Panc1 (cell line): ENCODE measurements at regions not wholly inside any gene's neighbourhood (a gene's known extent, or its start where the extent isn't known, plus 50 kb on each side); places are given as distances from the start of the nearest gene placed in this dataset.
"Not testable (repeated sequence)": the region's sequence is repeated elsewhere in the genome, so short reads cannot be mapped to it uniquely, and the experiment has no call there.

ENCODE experiments used
- ATAC-seq: fragments of 200-7000 bp; cut with Tn5 transposase; 2 replicates; pipeline ENCODE4 v1.9.1; 2020; ENCODE audit warnings: mild to moderate bottlenecking, moderate library complexity
- BruUV-seq: library from RNA; stranded (reverse); fragments of 400-500 nt; replicated peaks from 2 replicates; lab custom pipeline; 2021; lab: Mats Ljungman, UMichigan
- CTCF ChIA-PET: fragments of 300-600 bp; sonication (Branson Sonifier 250); formaldehyde crosslinking; loops from one replicate; lab custom pipeline; 2022; ENCODE audit warnings: antibody characterized with exemption; lab: Charles Lee
- POLR2A ChIA-PET: fragments of 300-600 bp; sonication (Branson Sonifier 250); formaldehyde crosslinking; loops from one replicate; lab custom pipeline; 2022; ENCODE audit warnings: antibody characterized with exemption; lab: Charles Lee
- DNase-seq: peaks from one replicate; pipeline ENCODE4 v3.0.0-alpha.2; 2010; ENCODE audit warnings: low read depth, low spot score
- H3K27ac ChIP-seq: 2 replicates; pipeline ENCODE4 v1.5.1; 2011; ENCODE audit warnings: mild to moderate bottlenecking, low read length, inconsistent platforms
- H3K27me3 ChIP-seq: fragments of 200-500 bp; sonication (Bioruptor generic); 2 replicates; pipeline ENCODE4 v1.6.0; 2014; ENCODE audit warnings: low read length, inconsistent platforms; ENCODE audit not compliant: control insufficient read depth, insufficient read depth
- H3K36me3 ChIP-seq: fragments of 200-500 bp; sonication (Bioruptor generic); 2 replicates; pipeline ENCODE4 v1.5.1; 2014; ENCODE audit warnings: inconsistent platforms, mild to moderate bottlenecking, low read length, moderate library complexity; ENCODE audit not compliant: control insufficient read depth, insufficient read depth
- H3K4me1 ChIP-seq: 2 replicates; pipeline ENCODE4 v1.5.1; 2011; ENCODE audit warnings: inconsistent platforms, mild to moderate bottlenecking, low read length, moderate library complexity; ENCODE audit not compliant: control insufficient read depth, insufficient read depth
- H3K4me3 ChIP-seq, 2 experiments: 2 replicates each; pipeline ENCODE4 v1.5.1; 2011 to 2012; ENCODE audit warnings: low read depth in 2 of 2, low read length in 2 of 2, mild to moderate bottlenecking in 2 of 2, inconsistent platforms in 1 of 2, moderate library complexity in 1 of 2
- H3K9me3 ChIP-seq: fragments of 200-500 bp; sonication (Bioruptor generic); 2 replicates; pipeline ENCODE4 v1.5.1; 2014; ENCODE audit warnings: low read depth, mild to moderate bottlenecking, inconsistent platforms, low read length, moderate library complexity; ENCODE audit not compliant: control insufficient read depth, insufficient read depth
- CTCF ChIP-seq: fragments of 450-650 bp; IDR thresholded peaks from 2 replicates; pipeline ENCODE4 v1.5.1; 2017; ENCODE audit warnings: mild to moderate bottlenecking
- POLR2AphosphoS5 ChIP-seq: IDR thresholded peaks from 2 replicates; pipeline ENCODE4 v1.6.1; 2012; ENCODE audit warnings: mild to moderate bottlenecking, low read depth, low read length, moderate library complexity
- REST ChIP-seq, 2 experiments: IDR thresholded peaks; 2 replicates each; pipeline ENCODE4 v1.6.1; 2011 to 2012; ENCODE audit warnings: low read depth in 2 of 2, control low read depth in 1 of 2, low read length in 1 of 2, mild to moderate bottlenecking in 1 of 2, moderate library complexity in 1 of 2; ENCODE audit not compliant: insufficient read depth in 1 of 2
- SIN3A ChIP-seq: IDR thresholded peaks from 2 replicates; pipeline ENCODE4 v1.6.1; 2012; ENCODE audit warnings: low read depth, mild to moderate bottlenecking, low read length, moderate library complexity, borderline replicate concordance; ENCODE audit not compliant: insufficient read depth
- TCF7L2 ChIP-seq: IDR thresholded peaks from 2 replicates; pipeline ENCODE4 v1.6.1; 2011; ENCODE audit warnings: mild to moderate bottlenecking, low read depth, low read length, inconsistent platforms
- in situ Hi-C: cut with HindIII; loops from 2 replicates; pipeline ENCODE4 v1.10.0; 2016; ENCODE audit warnings: low sequenced_read_pairs, low pct_unique_long_range_greater_than_20kb
- intact Hi-C: fragments of 100-400 bp; cut with micrococcal nuclease; formaldehyde crosslinking; loops from one replicate; pipeline ENCODE4 v1.10.0; 2022; ENCODE audit not compliant: unreplicated experiment

- CTCF ChIA-PET = interaction anchor here (0.6 kb wide), 1 partner anchor 111 kb away, joined by 9 read pairs; no protein-coding TSS in a partner anchor
Observed at GRCh38 chr2:234701421-234701820, 204.5 kb upstream of the ARL4C start.

GRCh38 chr2:234699456-234699855, 202.6 kb upstream of the ARL4C start:
- no TSS peak for BruUV-seq
- TF ChIP-seq TCF7L2 (no peak), REST (IDR thresholded peaks at IDR 0.05; ENCODE audit: insufficient read depth in 1 of 2, low read depth in 2 of 2, low read length in 1 of 2) (no peak), CTCF (no peak)
- Histone ChIP-seq H3K4me1 (no peaks in the 10 kb centered on the region), H3K4me3 (no peak overlapping the region), H3K27ac (no peak overlapping the region), H3K9me3 (peaks cover 8% of the 10 kb centered on the region; the same call in 1 of the 2 replicates), H3K36me3 (no peaks in the 10 kb centered on the region), H3K27me3 (no peaks in the 10 kb centered on the region)
- DNase-seq (no peak), ATAC-seq (no peak)
- ChIA-PET CTCF (no interaction called here), POLR2A (no interaction called here)
- intact Hi-C loops (no loop called here), in situ Hi-C loops (no loop called here)

More at GRCh38 chr2:234701421-234701820, 204.5 kb upstream of the ARL4C start:
- peaks cover 8% of the 10 kb centered on the region; the same call in 1 of the 2 replicates for H3K9me3 ChIP-seq
- no peaks in the 10 kb centered on the region for H3K4me1 ChIP-seq
- no peaks in the 10 kb centered on the region for H3K27me3 ChIP-seq
- intact Hi-C loops = no loop called here
- ATAC-seq (no peak), DNase-seq (no peak)
- in situ Hi-C loops = no loop called here
- TF ChIP-seq CTCF = no peak
- TF ChIP-seq TCF7L2 = no peak
- no peak for TF ChIP-seq POLR2AphosphoS5
- no peak for TF ChIP-seq SIN3A
- no peak for TF ChIP-seq REST (IDR thresholded peaks at IDR 0.05; ENCODE audit: insufficient read depth in 1 of 2, low read depth in 2 of 2, low read length in 1 of 2)
- H3K27ac ChIP-seq = no peak overlapping the region
- H3K4me3 ChIP-seq = no peak overlapping the region
- POLR2A ChIA-PET = no interaction called here
- BruUV-seq = no TSS peak
- H3K36me3 ChIP-seq = no peaks in the 10 kb centered on the region

- H3K4me1 ChIP-seq, BruUV-seq, H3K9me3 ChIP-seq, DNase-seq, H3K36me3 ChIP-seq, H3K27me3 ChIP-seq, ATAC-seq, intact Hi-C loops, H3K4me3 ChIP-seq, H3K27ac ChIP-seq, POLR2A ChIA-PET, in situ Hi-C loops, CTCF ChIA-PET: not testable (repeated sequence)
Observed at GRCh38 chr2:234697300-234697876, 200.5 kb upstream of the ARL4C start.
